Natural killer cell (primary cell): ENCODE measurements at regions not wholly inside any gene's neighbourhood (a gene's known extent, or its start where the extent isn't known, plus 50 kb on each side); places are given as distances from the start of the nearest gene placed in this dataset.

Experiments
- ATAC-seq, 3 donors: fragments of 150-1000 bp in 2 of 3; fragments of 200-7000 bp in 1 of 3; cut with Tn5 transposase; 1 replicate in 1 of 3; 2 replicates in 2 of 3; pipeline ENCODE4 v1.10.0; 2021; ENCODE audit warnings: mild to moderate bottlenecking in 2 of 3, moderate library complexity in 2 of 3
- DNase-seq, 2 donors: peaks; one replicate each; pipeline versions ENCODE4 v3.0.0 to v3.0.0-alpha.2; 2013 to 2021; ENCODE audit warnings: mixed read lengths in 1 of 2
- H3K27ac ChIP-seq: one replicate; pipeline ENCODE4 v1.5.1; 2013; ENCODE audit warnings: mild to moderate bottlenecking, low read length
- H3K27me3 ChIP-seq: one replicate; pipeline ENCODE4 v1.6.1; 2013; ENCODE audit warnings: low read length; ENCODE audit not compliant: control insufficient read depth, insufficient read depth
- H3K36me3 ChIP-seq: one replicate; pipeline ENCODE4 v1.6.1; 2013; ENCODE audit warnings: low read length; ENCODE audit not compliant: control insufficient read depth, insufficient read depth
- H3K4me1 ChIP-seq: one replicate; pipeline ENCODE4 v1.6.1; 2013; ENCODE audit warnings: low read length; ENCODE audit not compliant: control insufficient read depth, insufficient read depth
- H3K4me3 ChIP-seq: one replicate; pipeline ENCODE4 v1.5.1; 2013; ENCODE audit warnings: low read length
- H3K9me3 ChIP-seq: one replicate; pipeline ENCODE4 v1.6.1; 2013; ENCODE audit warnings: low read length; ENCODE audit not compliant: control insufficient read depth, insufficient read depth
- H3K27ac Mint-ChIP-seq, 2 donors: one replicate each; pipeline ENCODE4 v1.8.0; 2022; ENCODE audit warnings: mild to moderate bottlenecking in 2 of 2, mixed read lengths in 2 of 2, moderate library complexity in 1 of 2
- H3K27me3 Mint-ChIP-seq, 2 donors: one replicate each; pipeline ENCODE4 v1.8.0; 2022; ENCODE audit warnings: low read depth in 2 of 2, mixed read lengths in 2 of 2
- H3K36me3 Mint-ChIP-seq: one replicate; pipeline ENCODE4 v1.8.0; 2022; ENCODE audit warnings: mixed read lengths
- H3K4me1 Mint-ChIP-seq, 2 donors: one replicate each; pipeline ENCODE4 v1.8.0; 2022; ENCODE audit warnings: mixed read lengths in 2 of 2
- H3K4me3 Mint-ChIP-seq: one replicate; pipeline ENCODE4 v1.8.0; 2022; ENCODE audit warnings: mild to moderate bottlenecking, moderate library complexity, mixed read lengths
- H3K9me3 Mint-ChIP-seq, 2 donors: one replicate each; pipeline ENCODE4 v1.8.0; 2022; ENCODE audit warnings: mixed read lengths in 2 of 2
- CTCF ChIP-seq: fragments of 200-600 bp; IDR thresholded peaks from one replicate; pipeline ENCODE4 v1.8.0; 2022; ENCODE audit warnings: antibody characterized with exemption
- whole genome bisulfite sequencing: methylation state at CpG from one replicate; pipeline ENCODE4 v1.1.7; 2013; ENCODE audit warnings: missing lambda C conversion rate; ENCODE audit not compliant: insufficient coverage; 5-methylcytosine and 5-hydroxymethylcytosine counted together
- intact Hi-C: fragments of 100-400 bp; cut with micrococcal nuclease; formaldehyde crosslinking; loops from one replicate; pipeline ENCODE4 v1.14.2; 2022

DNA sequence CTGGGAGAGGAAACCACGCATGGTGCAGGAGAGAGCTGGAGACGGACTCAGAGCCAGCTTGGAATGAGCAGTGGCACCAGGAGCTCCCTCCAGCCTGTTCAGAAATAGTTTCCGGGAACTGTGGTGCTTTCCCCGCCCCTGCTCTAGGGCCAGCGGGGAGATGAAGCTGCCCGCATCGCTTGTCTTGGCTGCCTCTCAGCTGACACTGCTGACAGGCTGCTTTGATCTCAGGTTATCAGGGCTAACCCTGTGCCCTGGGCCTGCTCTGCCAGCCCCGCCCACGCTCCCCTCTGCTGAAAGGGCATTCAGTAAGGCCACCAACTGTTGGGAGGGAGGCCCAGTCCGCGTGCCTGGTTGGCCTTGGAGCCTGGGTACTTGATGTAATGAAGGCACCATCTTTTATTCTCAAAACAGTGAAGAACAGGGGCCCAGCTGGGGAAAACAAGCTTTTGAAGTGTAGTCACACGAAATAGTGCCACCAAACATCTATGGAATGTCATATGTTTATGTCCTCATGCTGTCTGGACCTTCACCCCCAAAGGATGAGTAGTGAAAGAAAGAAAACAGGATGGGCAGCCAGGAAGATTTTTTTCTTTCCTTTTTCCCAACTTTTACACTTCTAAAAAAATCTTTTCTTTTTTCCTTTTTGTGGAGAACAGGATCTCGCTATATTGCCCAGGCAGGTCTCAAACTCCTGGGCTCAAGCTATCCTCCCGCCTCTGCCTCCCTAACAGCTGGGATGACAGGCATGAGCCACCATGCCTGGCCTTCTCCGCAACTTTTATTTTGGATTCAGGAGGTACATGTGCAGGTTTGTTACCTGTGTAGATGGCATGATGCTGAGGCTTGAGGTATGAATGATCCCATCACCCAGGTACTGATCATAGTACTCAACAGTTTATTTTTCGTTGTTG is 115.9 kb upstream of the TBX3 start:
- no peaks in the 10 kb centered on the region for H3K36me3 Mint-ChIP-seq
- 64% methylated on average over 16 of the region's 16 CpGs for WGBS
- no peak overlapping the region for H3K27ac ChIP-seq
- no peaks in the 10 kb centered on the region for H3K4me1 ChIP-seq
- TF ChIP-seq CTCF, result no peak
- intact Hi-C loops, result no loop called here
- H3K36me3 ChIP-seq, result no peaks in the 10 kb centered on the region
- no peaks in the 10 kb centered on the region for H3K9me3 Mint-ChIP-seq
- H3K4me1 Mint-ChIP-seq, result no peaks in the 10 kb centered on the region
- DNase-seq, result no peak
- H3K9me3 ChIP-seq, result peaks cover 2% of the 10 kb centered on the region
- no peak for ATAC-seq
- H3K4me3 ChIP-seq, result no peak overlapping the region
- H3K27me3 ChIP-seq, result no peaks in the 10 kb centered on the region
- H3K27ac Mint-ChIP-seq, result no peak overlapping the region
- no peak overlapping the region for H3K4me3 Mint-ChIP-seq
- peaks cover 0 to 4% of the 10 kb centered on the region in 2 donors for H3K27me3 Mint-ChIP-seq

- 88% methylated on average over 8 of the region's 8 CpGs for WGBS
- Mint-ChIP-seq H3K9me3 (no peaks in the 10 kb centered on the region), H3K27ac (no peak overlapping the region), H3K4me3 (no peak overlapping the region), H3K36me3 (no peaks in the 10 kb centered on the region), H3K27me3 (peaks cover 0 to 4% of the 10 kb centered on the region in 2 donors), H3K4me1 (no peaks in the 10 kb centered on the region)
- Histone ChIP-seq H3K9me3 (no peaks in the 10 kb centered on the region), H3K36me3 (no peaks in the 10 kb centered on the region), H3K27me3 (no peaks in the 10 kb centered on the region), H3K4me3 (no peak overlapping the region), H3K27ac (no peak overlapping the region), H3K4me1 (no peaks in the 10 kb centered on the region)
- no peak for TF ChIP-seq CTCF
- no peak for ATAC-seq
- intact Hi-C loops, result no loop called here
- DNase-seq, result no peak
These were observed 110.1 kb upstream of the TBX3 start for GRCh38 chr12:114794049-114794558.

GRCh38 chr12:114790276-114790675 is 106.3 kb upstream of the TBX3 start:
- Histone ChIP-seq H3K9me3 (no peaks in the 10 kb centered on the region), H3K27ac (no peak overlapping the region), H3K27me3 (no peaks in the 10 kb centered on the region), H3K36me3 (no peaks in the 10 kb centered on the region), H3K4me3 (no peak overlapping the region), H3K4me1 (no peaks in the 10 kb centered on the region)
- DNase-seq (no peak), ATAC-seq (no peak)
- Mint-ChIP-seq H3K27me3 (no peaks in the 10 kb centered on the region), H3K9me3 (no peaks in the 10 kb centered on the region), H3K4me3 (no peak overlapping the region), H3K27ac (no peak overlapping the region), H3K36me3 (no peaks in the 10 kb centered on the region), H3K4me1 (no peaks in the 10 kb centered on the region)
- TF ChIP-seq CTCF, result no peak
- WGBS, result 92% methylated on average over 1 of the region's 1 CpG
- intact Hi-C loops, result no loop called here
